HPDE6-E6E7 (cell line): ENCODE measurements at regions not wholly inside any gene's neighbourhood (a gene's known extent, or its start where the extent isn't known, plus 50 kb on each side); places are given as distances from the start of the nearest gene placed in this dataset.

Source experiments
- DNase-seq: peaks from one replicate; pipeline ENCODE4 v3.0.0; 2011; ENCODE audit warnings: missing footprints; ENCODE audit errors: extremely low spot score

- DNase-seq = no peak
Observed at GRCh38 chr13:39233519-39233918, 195.3 kb downstream of the NHLRC3 start.

GRCh38 chr13:39244561-39245230 lies 206.4 kb downstream of the NHLRC3 start:
- DNase-seq = no peak

GRCh38 chr13:39245688-39246087 lies 207.4 kb downstream of the NHLRC3 start:
- DNase-seq = peak; percentile 11

GRCh38 chr13:39249982-39250381 lies 211.7 kb downstream of the NHLRC3 start:
- DNase-seq = no peak

GRCh38 chr13:39250440-39250839 lies 212.2 kb downstream of the NHLRC3 start:
- no peak for DNase-seq

GRCh38 chr13:39251340-39251739 lies 213.1 kb downstream of the NHLRC3 start:
- no peak for DNase-seq

GRCh38 chr13:39253774-39254173 lies 215.5 kb downstream of the NHLRC3 start:
- DNase-seq = no peak

- DNase-seq = no peak
Observed at GRCh38 chr13:39254601-39255000, 216.3 kb downstream of the NHLRC3 start.

GRCh38 chr13:39257642-39258041 lies 219.4 kb downstream of the NHLRC3 start:
- DNase-seq = no peak

- DNase-seq = no peak
Observed at GRCh38 chr13:39259371-39260140, 221.3 kb downstream of the NHLRC3 start.

GRCh38 chr13:39263033-39263432 lies 224.8 kb downstream of the NHLRC3 start:
- peak; percentile 16 for DNase-seq

GRCh38 chr13:39263531-39263930 lies 225.3 kb downstream of the NHLRC3 start:
- DNase-seq = no peak

GRCh38 chr13:39266426-39266825 lies 228.2 kb downstream of the NHLRC3 start:
- DNase-seq = no peak

- no peak for DNase-seq
Observed at GRCh38 chr13:39268398-39268797, 230.1 kb downstream of the NHLRC3 start.

GRCh38 chr13:39269004-39269403 lies 230.7 kb downstream of the NHLRC3 start:
- no peak for DNase-seq

- DNase-seq = no peak
Observed at GRCh38 chr13:39269411-39269810, 231.2 kb downstream of the NHLRC3 start.

GRCh38 chr13:39272994-39273393 lies 234.7 kb downstream of the NHLRC3 start:
- DNase-seq = no peak

- DNase-seq = no peak
Observed at GRCh38 chr13:39273953-39274738, 235.9 kb downstream of the NHLRC3 start.

- no peak for DNase-seq
Observed at GRCh38 chr13:39274739-39275325, 236.6 kb downstream of the NHLRC3 start.

- DNase-seq = no peak
Observed at GRCh38 chr13:39279077-39279476, 240.8 kb downstream of the NHLRC3 start.

GRCh38 chr13:39281539-39282150 lies 243.4 kb downstream of the NHLRC3 start:
- no peak for DNase-seq
